ENCODE measurements at regions not wholly inside any gene's neighbourhood (a gene's known extent, or its start where the extent isn't known, plus 50 kb on each side); places are given as distances from the start of the nearest gene placed in this dataset.

GRCh38 chr11:45085646-45086501 lies 60.6 kb upstream of the PRDM11 start:
- FAIRE-seq (no peak), DNase-seq (ENCODE audit: insufficient read length) (no peak)
- TF ChIP-seq POLR2AphosphoS5 (IDR thresholded peaks at IDR 0.05; ENCODE audit: low read depth, low read length) (no peak), POLR2A (IDR thresholded peaks at IDR 0.05; ENCODE audit: low read depth, low read length) (no peak), TAF1 (IDR thresholded peaks at IDR 0.05; ENCODE audit: borderline replicate concordance, low read depth, low read length) (no peak)

DNA sequence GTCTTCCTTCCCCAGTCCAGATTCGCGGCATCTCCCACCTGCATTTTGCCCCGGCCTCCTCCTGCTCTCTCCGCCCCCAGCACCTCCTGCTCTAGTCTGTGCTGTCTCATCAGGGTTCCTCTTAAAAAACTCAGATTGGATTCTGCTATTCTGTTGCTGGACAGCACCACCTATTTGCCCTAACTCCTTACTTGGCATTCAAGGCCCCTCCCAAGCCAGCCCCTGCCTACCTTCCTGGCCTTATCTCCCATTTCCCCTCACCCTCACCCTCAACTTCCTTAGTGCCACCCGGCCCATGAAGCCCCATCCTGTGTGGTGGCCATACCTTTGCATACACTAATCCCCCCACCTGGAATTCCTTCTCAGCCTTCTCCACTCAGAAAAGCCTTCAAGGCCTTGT lies 59.9 kb upstream of the PRDM11 start:
- TF ChIP-seq POLR2A (IDR thresholded peaks at IDR 0.05; ENCODE audit: low read depth, low read length) (no peak), TAF1 (IDR thresholded peaks at IDR 0.05; ENCODE audit: borderline replicate concordance, low read depth, low read length) (no peak), POLR2AphosphoS5 (IDR thresholded peaks at IDR 0.05; ENCODE audit: low read depth, low read length) (no peak)
- no peak for FAIRE-seq
- DNase-seq (ENCODE audit: insufficient read length), result no peak

- no peak for FAIRE-seq
- TF ChIP-seq POLR2AphosphoS5 (IDR thresholded peaks at IDR 0.05; ENCODE audit: low read depth, low read length) (no peak), POLR2A (IDR thresholded peaks at IDR 0.05; ENCODE audit: low read depth, low read length) (no peak), TAF1 (IDR thresholded peaks at IDR 0.05; ENCODE audit: borderline replicate concordance, low read depth, low read length) (no peak)
Measured at GRCh38 chr11:45087086-45087899, 59.1 kb upstream of the PRDM11 start.

DNA sequence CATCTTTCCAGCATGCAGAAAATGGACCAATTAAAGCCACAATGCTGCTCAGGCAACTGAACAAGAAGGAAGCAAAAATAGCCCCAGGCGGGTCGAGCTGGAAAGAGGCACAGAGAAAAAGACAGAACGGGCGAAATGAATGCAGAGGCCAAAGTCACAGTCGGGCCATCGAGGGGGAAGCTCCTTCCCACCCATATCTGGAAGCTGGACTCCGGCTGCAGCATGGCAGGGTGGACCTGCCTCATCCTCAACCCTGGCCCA lies 58.6 kb upstream of the PRDM11 start:
- FAIRE-seq, result no peak
- TF ChIP-seq TAF1 (IDR thresholded peaks at IDR 0.05; ENCODE audit: borderline replicate concordance, low read depth, low read length), result no peak
- no peak for TF ChIP-seq POLR2A (IDR thresholded peaks at IDR 0.05; ENCODE audit: low read depth, low read length)
- no peak for TF ChIP-seq POLR2AphosphoS5 (IDR thresholded peaks at IDR 0.05; ENCODE audit: low read depth, low read length)
- DNase-seq (ENCODE audit: insufficient read length), result no peak

More at GRCh38 chr11:45087086-45087899, 59.1 kb upstream of the PRDM11 start:
- no peak for DNase-seq (ENCODE audit: insufficient read length)

GRCh38 chr11:45089251-45089650 lies 57.2 kb upstream of the PRDM11 start:
- DNase-seq (ENCODE audit: insufficient read length), result no peak
- FAIRE-seq, result no peak
- no peak for TF ChIP-seq POLR2AphosphoS5 (IDR thresholded peaks at IDR 0.05; ENCODE audit: low read depth, low read length)
- no peak for TF ChIP-seq POLR2A (IDR thresholded peaks at IDR 0.05; ENCODE audit: low read depth, low read length)
- no peak for TF ChIP-seq TAF1 (IDR thresholded peaks at IDR 0.05; ENCODE audit: borderline replicate concordance, low read depth, low read length)

DNA sequence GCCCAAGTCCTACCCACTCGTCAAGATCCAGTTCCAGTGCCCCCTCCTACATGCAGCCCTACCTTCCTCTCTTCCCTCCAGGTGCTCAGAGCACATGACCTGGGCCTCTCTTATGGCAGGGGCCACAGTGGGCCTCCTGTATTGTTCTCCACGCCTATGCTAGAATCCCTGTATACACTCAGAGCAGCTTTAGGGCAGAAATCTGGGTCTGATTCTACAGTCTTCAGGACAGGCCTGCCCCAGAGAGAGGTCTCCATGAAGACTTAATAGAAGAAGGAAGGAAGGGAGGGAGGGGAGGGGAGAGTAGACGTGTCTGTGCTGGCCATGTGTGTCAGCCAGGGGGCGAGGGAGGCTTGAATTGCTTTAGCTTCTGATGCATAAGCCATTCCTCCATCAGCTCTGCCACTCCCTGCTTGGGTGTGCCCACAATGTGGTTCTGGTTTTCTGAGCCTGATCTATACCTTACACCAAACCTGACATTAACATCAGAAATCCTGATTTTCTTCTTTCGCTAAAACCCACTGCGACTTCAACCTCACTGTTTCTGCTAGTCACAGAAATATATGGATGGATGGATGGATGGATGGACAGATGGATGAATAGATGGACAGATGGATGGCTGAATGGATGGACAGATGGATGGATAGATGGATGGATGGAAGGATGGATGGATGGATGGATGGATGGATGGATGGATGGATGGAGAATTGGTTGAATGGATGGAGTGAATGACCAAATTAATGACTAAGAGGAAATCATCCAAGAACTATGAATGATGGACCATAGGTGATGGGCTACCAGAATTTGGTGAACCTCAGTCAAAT lies 56.6 kb upstream of the PRDM11 start:
- FAIRE-seq (peak; percentile 51), DNase-seq (ENCODE audit: insufficient read length) (no peak)
- no peak for TF ChIP-seq TAF1 (IDR thresholded peaks at IDR 0.05; ENCODE audit: borderline replicate concordance, low read depth, low read length)
- no peak for TF ChIP-seq POLR2A (IDR thresholded peaks at IDR 0.05; ENCODE audit: low read depth, low read length)
- no peak for TF ChIP-seq POLR2AphosphoS5 (IDR thresholded peaks at IDR 0.05; ENCODE audit: low read depth, low read length)

GRCh38 chr11:45090607-45091006 lies 55.8 kb upstream of the PRDM11 start:
- no peak for TF ChIP-seq TAF1 (IDR thresholded peaks at IDR 0.05; ENCODE audit: borderline replicate concordance, low read depth, low read length)
- no peak for TF ChIP-seq POLR2A (IDR thresholded peaks at IDR 0.05; ENCODE audit: low read depth, low read length)
- no peak for TF ChIP-seq POLR2AphosphoS5 (IDR thresholded peaks at IDR 0.05; ENCODE audit: low read depth, low read length)
- DNase-seq (ENCODE audit: insufficient read length) (no peak), FAIRE-seq (no peak)

DNA sequence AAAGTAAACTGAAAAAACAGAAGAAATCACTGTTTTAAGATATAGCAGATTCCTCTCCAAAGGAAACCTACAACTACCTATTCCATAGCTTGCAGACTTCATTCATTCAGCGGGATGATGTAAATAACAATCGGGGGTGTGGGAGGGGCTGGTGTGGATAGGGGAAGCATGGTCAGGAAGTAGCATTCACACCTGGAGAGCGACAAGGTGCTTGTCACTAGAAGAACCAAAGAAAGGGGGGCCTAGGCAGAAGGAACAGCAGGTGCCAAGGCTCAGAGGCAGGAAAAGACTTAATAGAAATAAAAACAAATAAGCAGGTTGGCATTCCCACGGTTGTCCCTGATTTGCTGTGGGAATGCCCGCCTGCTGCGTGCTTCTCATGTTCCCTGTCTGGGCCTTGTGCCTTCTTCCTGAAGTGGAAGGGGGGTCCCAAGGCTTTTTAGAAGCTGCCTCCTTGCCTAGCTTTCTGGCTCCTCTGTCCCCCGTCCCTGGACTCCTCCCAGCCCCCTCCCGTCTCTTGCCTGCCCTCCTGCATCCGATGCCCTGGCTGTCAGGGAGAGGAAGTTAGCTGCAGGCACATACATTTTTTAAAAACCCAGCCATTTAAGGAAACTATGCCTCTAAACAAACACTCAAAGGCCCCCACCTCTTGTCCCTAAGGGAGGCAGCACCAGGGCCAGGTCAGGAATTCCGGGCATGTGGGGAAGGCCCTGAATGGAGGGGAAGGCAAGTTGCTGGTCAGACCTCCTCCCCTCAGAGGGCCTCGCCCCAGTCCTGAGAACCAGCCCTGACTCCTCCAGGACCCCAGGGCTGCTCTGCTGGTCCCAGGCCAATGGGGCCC lies 54.7 kb upstream of the PRDM11 start:
- FAIRE-seq, result no peak
- TF ChIP-seq TAF1 (IDR thresholded peaks at IDR 0.05; ENCODE audit: borderline replicate concordance, low read depth, low read length), result no peak
- TF ChIP-seq POLR2A (IDR thresholded peaks at IDR 0.05; ENCODE audit: low read depth, low read length), result no peak
- TF ChIP-seq POLR2AphosphoS5 (IDR thresholded peaks at IDR 0.05; ENCODE audit: low read depth, low read length), result no peak
- no peak for DNase-seq (ENCODE audit: insufficient read length)

- FAIRE-seq (no peak), DNase-seq (ENCODE audit: insufficient read length) (no peak)
- TF ChIP-seq POLR2A (IDR thresholded peaks at IDR 0.05; ENCODE audit: low read depth, low read length) (no peak), POLR2AphosphoS5 (IDR thresholded peaks at IDR 0.05; ENCODE audit: low read depth, low read length) (no peak), TAF1 (IDR thresholded peaks at IDR 0.05; ENCODE audit: borderline replicate concordance, low read depth, low read length) (no peak)
Measured at GRCh38 chr11:45092404-45092785, 54.0 kb upstream of the PRDM11 start.

DNA sequence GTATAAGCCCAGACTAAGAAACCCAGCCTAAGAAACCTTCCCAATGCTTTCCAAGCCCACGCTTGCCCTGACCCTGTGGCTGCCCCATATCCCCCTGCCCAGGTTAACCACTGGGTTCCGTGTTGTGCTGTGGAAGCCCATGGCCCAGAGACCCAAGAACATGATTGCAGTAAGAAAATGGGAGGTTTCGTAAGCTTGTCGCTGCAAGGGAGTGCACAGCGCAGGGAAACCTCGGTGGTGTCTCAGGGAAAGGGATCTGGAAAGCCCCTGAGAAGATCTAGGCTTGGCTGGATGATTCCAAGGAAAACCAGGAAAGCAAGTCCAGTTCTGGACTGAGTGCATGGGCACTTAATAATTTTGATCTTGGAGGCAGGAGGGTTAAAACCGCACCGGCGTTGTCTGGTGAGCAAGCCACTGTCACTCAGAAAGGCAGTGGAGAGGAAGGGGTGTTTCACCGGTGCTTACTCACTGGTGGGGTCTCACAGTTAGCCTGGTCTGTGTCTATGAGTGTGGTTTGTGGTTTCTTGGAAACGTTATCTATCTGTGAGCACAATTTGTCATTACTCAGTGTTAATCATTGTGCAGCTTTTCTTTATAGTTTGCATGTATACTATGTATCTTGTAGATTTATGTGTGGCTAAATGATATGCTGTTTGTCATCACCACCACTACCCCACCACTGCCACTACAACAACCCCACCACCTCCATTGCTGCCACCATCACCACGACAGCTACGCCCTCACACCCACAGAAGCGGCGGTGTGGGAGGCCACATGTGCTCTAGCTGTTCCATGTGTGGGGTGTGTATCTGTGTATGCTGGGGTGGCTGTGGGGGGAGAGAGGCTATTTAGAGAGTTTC lies 53.3 kb upstream of the PRDM11 start:
- DNase-seq (ENCODE audit: insufficient read length) (no peak), FAIRE-seq (no peak)
- TF ChIP-seq POLR2AphosphoS5 (IDR thresholded peaks at IDR 0.05; ENCODE audit: low read depth, low read length) (no peak), TAF1 (IDR thresholded peaks at IDR 0.05; ENCODE audit: borderline replicate concordance, low read depth, low read length) (no peak), POLR2A (IDR thresholded peaks at IDR 0.05; ENCODE audit: low read depth, low read length) (no peak)

Measured in GM12892 (cell line).